SK-N-SH treated with all-trans-retinoic acid at 6 μM for 48 hours (cell line): ENCODE measurements at regions not wholly inside any gene's neighbourhood (a gene's known extent, or its start where the extent isn't known, plus 50 kb on each side); places are given as distances from the start of the nearest gene placed in this dataset.

Experiments
- CREB5 ChIP-seq: fragments of 250-450 bp; sonication (Bioruptor Pico); IDR thresholded peaks from 2 replicates; pipeline ENCODE4 v1.5.1; 2020; ENCODE audit warnings: low read depth, mild to moderate bottlenecking, moderate library complexity
- TCF4 ChIP-seq: fragments of 250-450 bp; sonication (Bioruptor Pico); IDR thresholded peaks from 2 replicates; pipeline ENCODE4 v1.8.0; 2021; ENCODE audit warnings: mild to moderate bottlenecking, moderate library complexity, borderline replicate concordance
- ZFP3 ChIP-seq: fragments of 250-450 bp; sonication (Bioruptor Pico); IDR thresholded peaks from 2 replicates; pipeline ENCODE4 v1.5.0; 2020; ENCODE audit warnings: mild to moderate bottlenecking, moderate library complexity

- TF ChIP-seq ZFP3 (no peak), TCF4 (no peak), CREB5 (CRISPR knock-in tag) (no peak)
Measured at GRCh38 chr12:38102197-38102596, 214.4 kb upstream of the ALG10B start.
